KOPT-K1 (cell line): ENCODE measurements at regions not wholly inside any gene's neighbourhood (a gene's known extent, or its start where the extent isn't known, plus 50 kb on each side); places are given as distances from the start of the nearest gene placed in this dataset.
A peak's percentile ranks its signal among the peaks of the same experiment; 100 is the strongest.
"Not testable (repeated sequence)": the region's sequence is repeated elsewhere in the genome, so short reads cannot be mapped to it uniquely, and the experiment has no call there.

Experiments used
- H3K27ac ChIP-seq: fragments of 200-600 bp; sonication (generic); 2 replicates; pipeline ENCODE4 v1.5.1; 2016; ENCODE audit warnings: antibody characterized with exemption, mild to moderate bottlenecking, low read depth, low read length; ENCODE audit not compliant: poor library complexity, severe bottlenecking
- H3K36me3 ChIP-seq: fragments of 200-600 bp; sonication (generic); 2 replicates; pipeline ENCODE4 v1.5.1; 2017; ENCODE audit warnings: antibody characterized with exemption, mild to moderate bottlenecking, low read length, moderate library complexity; ENCODE audit not compliant: insufficient read depth
- H3K9me3 ChIP-seq: fragments of 200-600 bp; sonication (generic); 2 replicates; pipeline ENCODE4 v1.5.1; 2017; ENCODE audit warnings: antibody characterized with exemption, low read length, mild to moderate bottlenecking; ENCODE audit not compliant: insufficient read depth, poor library complexity, severe bottlenecking

DNA sequence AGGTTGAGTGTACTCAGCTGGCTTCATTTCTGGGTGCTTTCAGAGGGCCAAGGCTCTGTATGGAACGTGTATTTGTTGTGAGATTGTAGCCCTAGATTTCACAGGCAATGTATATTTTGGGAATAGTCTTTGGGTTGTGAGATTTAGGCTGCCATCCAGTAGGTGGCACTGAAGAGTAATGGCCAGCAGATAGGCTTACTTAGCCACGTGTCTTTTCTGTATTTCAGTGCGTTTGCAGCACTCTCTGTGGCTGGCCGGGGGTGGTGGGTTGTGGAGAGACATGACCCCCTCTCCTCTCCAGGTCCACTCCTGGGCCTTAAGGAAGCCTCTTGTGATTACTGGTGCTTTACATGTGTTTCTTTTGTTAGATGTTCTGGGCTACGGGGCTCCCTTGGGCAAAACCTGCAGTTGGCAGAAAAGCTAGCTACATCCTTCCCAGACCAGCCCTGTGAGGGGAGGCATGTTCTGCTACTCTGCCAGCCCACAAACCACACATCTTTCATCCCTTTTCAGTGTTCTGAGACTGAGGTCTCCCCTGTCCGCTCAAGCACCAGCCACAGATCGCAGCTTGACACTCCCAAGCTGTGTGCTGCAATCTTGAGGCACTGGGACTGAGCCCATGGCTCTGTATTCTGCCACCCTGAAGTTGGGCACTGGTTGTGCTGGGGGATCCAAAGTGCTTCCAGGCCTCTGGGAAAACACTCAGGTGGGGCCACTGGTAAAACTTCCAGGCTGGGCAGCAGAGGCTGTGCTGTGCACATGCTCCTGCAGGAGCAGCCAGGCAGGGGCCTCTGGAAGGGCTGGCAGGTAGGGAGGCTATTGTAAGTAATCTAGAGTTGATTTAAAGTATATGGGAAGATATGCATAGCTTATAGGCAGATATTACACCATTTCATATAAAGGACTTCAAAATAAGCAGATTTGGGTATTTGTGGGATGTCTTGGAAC, 1096.8 kb upstream of the PCDH20 start:
- H3K27ac ChIP-seq: peak overlapping the region; percentile 37
- H3K36me3 ChIP-seq: no peaks in the 10 kb centered on the region

DNA sequence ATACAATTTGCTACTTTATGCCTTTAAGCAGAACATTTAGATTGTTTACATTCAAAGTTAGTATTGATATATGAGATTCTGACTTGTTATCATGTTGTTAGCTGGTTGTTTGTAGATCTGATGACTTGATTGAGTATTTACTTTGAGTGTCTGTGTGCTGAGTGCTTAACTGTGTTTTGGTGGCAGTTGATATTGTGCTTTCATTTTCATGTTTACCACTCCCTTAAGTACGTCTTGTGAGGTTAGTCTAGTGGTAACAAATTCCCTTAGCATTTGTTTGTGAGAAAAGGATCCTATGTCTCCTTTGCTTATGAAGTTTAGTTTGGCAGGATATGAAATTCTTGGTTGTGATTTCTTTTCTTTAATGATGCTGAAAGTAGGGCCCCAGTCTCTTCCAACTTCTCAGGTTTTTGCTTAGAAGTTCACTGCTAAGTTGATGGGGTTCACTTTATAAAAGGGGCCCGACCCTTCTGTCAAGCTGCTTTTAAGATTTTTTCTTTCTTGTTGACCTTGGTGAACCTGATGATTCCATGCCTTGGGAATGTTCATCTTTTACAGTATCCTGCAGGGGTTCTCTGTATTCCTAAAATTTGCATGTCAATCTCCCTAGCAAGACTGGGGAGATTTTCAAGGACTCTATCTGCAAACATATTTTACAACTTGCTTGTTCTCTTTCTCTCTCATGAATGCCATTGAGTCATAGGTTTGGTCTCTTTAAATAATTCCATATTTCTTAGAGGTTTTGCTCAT, 1095.4 kb upstream of the PCDH20 start:
- no peaks in the 10 kb centered on the region for H3K9me3 ChIP-seq
- H3K27ac ChIP-seq: peak overlapping the region; percentile 62
- no peaks in the 10 kb centered on the region for H3K36me3 ChIP-seq

More for the DNA sequence above, 1096.8 kb upstream of the PCDH20 start:
- no peaks in the 10 kb centered on the region for H3K9me3 ChIP-seq

DNA sequence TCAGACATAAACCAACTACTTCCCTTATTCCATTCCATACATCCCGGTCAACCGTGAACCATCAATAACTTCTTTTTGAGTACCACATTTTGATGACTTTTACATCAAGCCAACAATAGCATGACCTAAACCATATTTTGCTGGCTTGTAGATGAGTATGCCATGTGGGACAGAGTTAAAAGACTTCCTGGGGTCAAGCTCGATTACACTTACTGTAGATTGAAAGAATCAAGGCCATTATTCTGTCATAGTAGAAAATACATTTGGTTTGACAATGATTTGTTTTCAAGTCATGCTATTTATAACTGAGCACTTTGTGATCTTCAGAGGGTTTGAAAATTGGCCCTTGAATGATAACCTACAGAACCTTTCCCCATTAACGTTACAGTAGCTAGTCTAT, 1086.9 kb upstream of the PCDH20 start:
- Histone ChIP-seq H3K36me3 (no peaks in the 10 kb centered on the region), H3K9me3 (no peaks in the 10 kb centered on the region), H3K27ac (no peak overlapping the region)

DNA sequence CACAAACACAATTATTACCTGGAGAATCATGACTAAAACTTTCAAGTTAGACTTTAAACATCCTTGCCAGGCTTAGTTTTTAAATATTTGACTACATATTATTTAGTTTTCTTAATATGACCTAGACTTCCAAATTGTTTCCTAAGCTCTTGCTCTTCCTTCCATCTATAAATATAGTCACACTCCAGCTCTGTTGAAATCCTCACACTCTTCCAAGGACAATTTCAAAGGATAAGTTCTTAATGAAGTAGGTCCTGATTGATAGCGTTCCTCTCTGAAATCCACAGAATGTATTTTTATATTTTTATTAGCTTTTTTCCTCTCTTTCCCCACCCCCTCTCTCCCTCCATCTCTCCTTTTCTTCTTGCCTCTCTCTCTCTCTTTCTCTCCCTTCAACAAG, 1074.1 kb upstream of the PCDH20 start:
- Histone ChIP-seq H3K27ac (no peak overlapping the region), H3K36me3 (no peaks in the 10 kb centered on the region), H3K9me3 (no peaks in the 10 kb centered on the region)

DNA sequence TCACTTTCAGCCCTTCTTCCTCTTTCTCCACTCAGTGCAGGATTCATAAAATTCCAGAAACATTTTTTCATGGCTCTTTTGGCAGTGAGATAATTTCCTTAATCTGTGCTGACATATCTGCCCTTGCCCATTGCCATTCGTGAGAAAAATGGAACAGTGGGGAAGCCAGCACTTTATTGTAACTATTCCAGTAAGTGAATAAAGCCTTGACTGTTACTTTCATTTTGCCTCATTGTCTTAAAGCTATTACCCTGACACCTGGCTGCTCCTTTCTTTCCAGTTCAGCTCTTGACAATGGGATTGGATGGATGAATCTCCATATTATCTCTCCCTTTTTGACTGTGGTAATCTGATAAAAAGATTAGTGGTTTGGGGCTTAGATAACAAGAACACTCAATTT, 1068.1 kb upstream of the PCDH20 start:
- Histone ChIP-seq H3K36me3 (no peaks in the 10 kb centered on the region), H3K9me3 (no peaks in the 10 kb centered on the region), H3K27ac (no peak overlapping the region)

DNA sequence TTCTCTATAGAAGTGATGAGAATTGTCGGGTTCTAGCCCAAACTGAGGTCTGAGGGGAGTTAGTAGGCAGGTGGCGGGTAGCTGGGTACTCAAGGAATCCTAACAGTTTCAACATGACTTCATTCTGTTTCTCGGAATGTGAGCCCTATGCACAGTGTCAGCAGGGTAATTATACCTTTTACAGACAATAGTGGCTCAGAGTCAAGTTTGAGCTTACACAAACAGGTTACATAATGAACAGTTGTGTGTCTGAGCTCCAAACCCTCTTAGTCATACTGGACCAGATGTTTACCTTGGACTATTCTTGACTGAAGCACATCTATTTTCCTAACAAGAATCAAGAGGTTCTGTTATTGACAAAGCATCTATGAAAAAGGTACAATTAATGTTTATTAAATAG, 1066.7 kb upstream of the PCDH20 start:
- no peak overlapping the region for H3K27ac ChIP-seq
- H3K36me3 ChIP-seq: no peaks in the 10 kb centered on the region
- no peaks in the 10 kb centered on the region for H3K9me3 ChIP-seq

DNA sequence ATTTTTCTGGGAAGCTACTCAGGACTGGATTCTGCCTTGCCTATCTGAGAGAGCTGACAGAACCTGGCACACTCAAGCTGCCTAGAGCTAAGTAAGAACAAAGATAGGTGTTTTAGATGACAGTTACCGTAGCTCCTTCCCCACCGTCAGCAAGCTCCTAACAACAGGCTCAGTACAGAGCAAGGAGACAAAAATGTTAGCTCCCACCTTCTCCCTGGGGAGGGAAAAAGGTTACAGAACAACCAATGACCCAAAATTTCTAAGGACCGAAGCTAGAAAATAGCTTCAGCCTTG, 1058.2 kb upstream of the PCDH20 start:
- no peak overlapping the region for H3K27ac ChIP-seq
- peaks cover 4% of the 10 kb centered on the region for H3K9me3 ChIP-seq
- no peaks in the 10 kb centered on the region for H3K36me3 ChIP-seq

DNA sequence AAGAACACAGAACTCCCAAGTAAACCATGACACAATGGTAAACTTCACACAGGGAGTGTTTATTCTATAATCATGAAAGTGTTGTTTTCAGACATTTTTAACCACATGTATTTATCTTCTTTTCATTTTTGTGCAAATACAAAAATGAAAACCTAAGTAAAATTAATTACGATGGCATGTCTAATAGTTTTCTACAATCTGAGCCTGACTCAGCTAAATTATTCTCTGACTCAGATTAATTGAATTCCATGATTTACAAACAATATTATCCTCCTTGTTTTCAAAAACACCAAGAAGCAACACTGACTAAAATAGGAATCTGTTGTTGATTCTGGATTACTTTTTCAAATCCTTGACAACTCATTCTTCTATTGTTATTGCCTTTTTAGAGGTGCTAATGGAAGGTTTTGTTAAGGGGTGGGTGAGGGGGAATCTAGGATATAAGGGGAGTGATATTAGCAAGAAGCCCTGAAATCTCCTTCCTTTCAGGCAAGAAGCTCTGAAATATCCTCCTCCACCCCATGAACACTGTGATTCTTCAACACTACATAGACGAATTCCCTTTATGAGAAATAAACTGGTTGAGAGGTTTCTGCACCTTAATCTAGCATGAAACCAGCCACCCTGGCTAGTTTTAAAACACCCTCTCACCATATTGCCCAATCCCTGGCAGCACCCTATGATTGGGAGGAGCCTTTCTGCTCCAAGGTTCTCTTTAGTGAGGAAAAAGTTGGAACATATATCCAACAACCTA, 1057.7 kb upstream of the PCDH20 start:
- H3K36me3 ChIP-seq: no peaks in the 10 kb centered on the region
- H3K9me3 ChIP-seq: peaks cover 4% of the 10 kb centered on the region
- H3K27ac ChIP-seq: no peak overlapping the region

DNA sequence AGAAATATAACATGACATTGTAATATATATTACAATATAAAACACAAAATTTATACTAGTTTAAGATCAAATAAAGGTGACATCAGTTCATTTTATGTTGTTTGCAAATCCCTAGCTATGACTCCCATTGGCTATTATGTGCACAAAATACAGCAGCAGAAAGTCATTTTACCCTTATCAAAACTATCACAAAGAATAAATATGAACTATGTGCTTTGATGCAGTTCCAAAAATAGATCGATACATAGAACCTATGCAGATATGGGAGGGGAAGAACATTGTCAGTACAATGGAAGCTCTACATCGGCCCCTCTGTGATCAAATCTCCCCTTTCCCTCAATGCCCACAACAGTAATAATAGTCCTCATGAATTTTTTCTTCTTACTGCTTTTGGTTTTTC, 1038.1 kb upstream of the PCDH20 start:
- H3K36me3 ChIP-seq: no peaks in the 10 kb centered on the region
- no peak overlapping the region for H3K27ac ChIP-seq
- no peaks in the 10 kb centered on the region for H3K9me3 ChIP-seq

DNA sequence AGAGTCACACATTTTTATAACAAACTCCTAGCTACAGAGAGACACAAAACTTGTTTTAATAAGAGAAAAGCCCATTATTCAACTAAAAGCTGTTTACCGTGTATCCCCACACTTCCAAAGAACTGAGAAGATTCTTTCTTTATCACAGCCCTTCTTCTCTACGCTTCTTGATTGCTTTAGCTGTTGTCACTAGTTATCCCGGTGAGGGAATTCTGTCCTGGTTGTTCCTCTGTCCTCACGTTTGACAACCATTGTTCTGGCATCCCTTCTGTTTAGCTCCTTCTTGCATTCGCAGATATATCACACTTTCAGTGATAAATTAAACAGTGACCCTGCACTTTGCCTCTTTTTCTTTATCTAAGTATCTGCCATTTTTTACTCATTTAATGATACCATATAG, 1035.1 kb upstream of the PCDH20 start:
- H3K9me3 ChIP-seq: peaks cover 15% of the 10 kb centered on the region
- no peaks in the 10 kb centered on the region for H3K36me3 ChIP-seq
- H3K27ac ChIP-seq: no peak overlapping the region

DNA sequence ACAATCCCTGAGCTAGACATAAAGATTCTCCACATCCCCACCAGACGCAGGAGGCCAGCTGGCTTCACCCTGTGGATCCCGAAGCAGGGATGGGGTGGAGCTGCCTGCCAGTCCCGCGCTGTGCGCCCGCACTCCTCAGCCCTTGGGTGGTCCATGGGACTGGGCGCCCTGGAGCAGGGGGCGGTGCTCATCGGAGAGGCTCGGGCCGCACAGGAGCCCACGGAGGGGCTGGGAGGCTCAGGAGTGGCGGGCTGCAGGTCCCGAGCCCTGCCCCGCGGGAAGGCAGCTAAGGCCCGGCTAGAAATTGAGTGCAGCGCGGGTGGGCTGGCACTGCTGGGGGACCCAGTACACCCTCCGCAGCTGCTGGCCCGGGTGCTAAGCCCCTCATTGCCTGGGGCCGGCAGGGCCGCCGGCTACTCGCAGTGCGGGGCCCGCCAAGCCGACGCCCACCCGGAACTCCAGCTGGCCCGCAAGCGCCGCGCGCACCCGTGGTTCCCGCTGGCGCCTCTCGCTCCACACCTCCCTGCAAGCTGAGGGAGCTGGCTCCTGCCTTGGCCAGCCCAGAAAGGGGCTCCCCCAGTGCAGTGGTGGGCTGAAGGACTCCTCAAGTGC, 1032.2 kb upstream of the PCDH20 start:
- H3K36me3 ChIP-seq: not testable (repeated sequence)
- H3K9me3 ChIP-seq: peaks cover 15% of the 10 kb centered on the region

DNA sequence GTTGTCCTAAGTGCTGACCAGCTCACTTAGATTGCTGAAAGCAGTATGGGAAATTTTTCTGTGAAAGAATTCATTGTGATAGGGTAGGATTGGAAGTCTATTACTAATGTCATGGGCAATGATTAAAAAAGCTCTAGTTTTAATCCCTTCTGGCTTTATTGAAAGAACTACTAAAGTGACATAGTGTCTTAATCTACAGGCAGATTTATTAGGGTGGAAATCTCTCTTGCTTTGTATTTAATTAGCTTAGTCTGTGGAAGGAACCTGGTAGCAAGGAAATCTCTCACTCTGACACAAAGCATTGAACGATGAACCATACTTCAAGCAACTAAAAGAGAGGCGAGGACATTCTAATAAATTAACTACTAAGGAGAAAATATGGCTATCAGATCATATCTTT, 1029.2 kb upstream of the PCDH20 start:
- Histone ChIP-seq H3K36me3 (no peaks in the 10 kb centered on the region), H3K27ac (no peak overlapping the region), H3K9me3 (peaks cover 15% of the 10 kb centered on the region)

More for the DNA sequence above, 1032.2 kb upstream of the PCDH20 start:
- not testable (repeated sequence) for H3K27ac ChIP-seq

DNA sequence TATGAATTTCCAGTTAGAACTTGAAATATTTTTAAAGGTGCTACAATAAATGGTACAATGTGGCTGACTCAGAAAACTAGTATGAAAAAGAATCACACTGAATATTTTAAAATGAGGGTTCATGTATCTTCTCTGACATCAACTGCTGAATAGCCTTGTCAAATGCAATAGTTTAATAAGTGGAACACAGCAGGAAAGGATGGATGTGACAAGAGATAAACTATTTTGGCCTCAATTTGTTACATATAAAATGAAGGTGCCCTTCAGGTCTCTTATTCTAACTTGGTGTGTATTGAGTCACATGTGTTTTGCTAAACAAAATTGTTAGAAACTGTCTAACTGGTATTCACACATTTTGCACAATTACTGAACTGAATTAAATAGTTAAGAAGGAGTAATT, 1018.4 kb upstream of the PCDH20 start:
- Histone ChIP-seq H3K36me3 (no peaks in the 10 kb centered on the region), H3K27ac (no peak overlapping the region), H3K9me3 (no peaks in the 10 kb centered on the region)

DNA sequence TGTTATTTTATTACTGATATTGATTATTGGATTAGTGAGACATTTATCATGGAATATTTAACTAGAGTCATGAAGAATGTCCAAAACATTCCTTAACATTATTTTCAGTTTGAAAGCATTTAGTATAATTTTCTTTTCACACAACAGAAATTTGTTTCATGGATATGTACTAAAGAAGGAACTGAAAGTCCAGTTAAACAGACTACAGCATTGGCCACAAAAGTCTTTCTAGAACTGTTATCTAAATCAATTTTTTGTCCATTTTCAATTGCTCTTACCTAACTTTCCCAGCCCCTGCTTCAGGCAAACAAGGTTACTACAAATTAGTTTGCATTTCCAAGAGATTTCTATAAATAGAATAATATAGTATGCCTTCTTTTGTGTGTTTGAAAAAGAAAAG, 1018.0 kb upstream of the PCDH20 start:
- no peaks in the 10 kb centered on the region for H3K9me3 ChIP-seq
- no peak overlapping the region for H3K27ac ChIP-seq
- H3K36me3 ChIP-seq: no peaks in the 10 kb centered on the region

DNA sequence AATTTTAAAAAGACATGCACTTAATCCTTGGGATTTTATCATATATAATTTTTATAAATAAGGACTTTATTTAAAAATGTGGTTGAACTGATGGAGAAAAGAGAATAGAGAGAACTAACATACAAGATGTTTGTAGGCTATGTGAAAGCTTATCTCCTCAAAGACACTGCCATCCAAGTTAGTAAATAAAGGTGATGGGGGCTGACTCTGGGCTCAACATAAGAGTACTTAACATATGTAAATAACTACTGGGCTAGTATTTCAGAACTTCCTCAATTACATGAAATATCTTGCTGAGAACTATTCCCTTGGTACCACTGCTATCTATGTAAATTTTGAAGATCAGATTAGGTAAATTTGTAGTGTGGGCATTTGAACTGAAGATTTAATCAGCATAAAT, 1017.3 kb upstream of the PCDH20 start:
- Histone ChIP-seq H3K36me3 (no peaks in the 10 kb centered on the region), H3K9me3 (no peaks in the 10 kb centered on the region), H3K27ac (no peak overlapping the region)
